ENCODE measurements at regions not wholly inside any gene's neighbourhood (a gene's known extent, or its start where the extent isn't known, plus 50 kb on each side); places are given as distances from the start of the nearest gene placed in this dataset.

DNA sequence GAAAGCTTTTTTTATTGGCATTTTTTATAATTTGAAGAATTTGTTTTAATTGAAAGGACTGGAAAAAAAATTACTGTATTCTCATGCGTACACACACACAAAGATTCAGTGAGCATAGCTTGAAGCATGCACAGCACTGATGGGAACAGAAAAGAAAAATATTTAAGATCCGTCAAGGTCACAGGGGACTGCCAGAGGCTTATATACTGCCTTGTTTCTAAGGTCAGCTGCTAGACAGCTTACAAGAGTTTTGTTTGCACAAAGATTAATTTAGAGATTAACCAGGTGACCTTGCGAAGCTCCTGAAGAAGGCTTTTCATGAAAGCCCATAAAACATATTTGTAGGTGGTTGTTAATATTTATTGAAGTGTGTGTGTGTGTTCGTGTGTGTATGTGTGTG, 396.3 kb downstream of the TRIB2 start:
- no peak for TF ChIP-seq CTCF (conservative IDR thresholded peaks at IDR 0.05)
- no peak for TF ChIP-seq ZFX (IDR thresholded peaks at IDR 0.05)

Measured in C4-2B (cell line).